Stimulated activated CD8-positive, alpha-beta memory T cell treated with anti-CD3 and anti-CD28 coated beads, Interleukin-15, amount 100 ng/mL, for 4 hours (primary cell): ENCODE measurements at regions not wholly inside any gene's neighbourhood (a gene's known extent, or its start where the extent isn't known, plus 50 kb on each side); places are given as distances from the start of the nearest gene placed in this dataset.

ENCODE experiments used
- DNase-seq, 2 donors: peaks; one replicate each; pipeline ENCODE4 v3.0.0-alpha.2; 2020; ENCODE audit warnings: low read depth in 2 of 2

GRCh38 chr6:45741437-45742171 is 274.1 kb downstream of the CLIC5 start:
- DNase-seq, result no peak

GRCh38 chr6:45739058-45739457 is 276.6 kb downstream of the CLIC5 start:
- no peak for DNase-seq

GRCh38 chr6:45738057-45738455 is 277.6 kb downstream of the CLIC5 start:
- DNase-seq, result no peak

GRCh38 chr6:45737331-45738056 is 278.2 kb downstream of the CLIC5 start:
- DNase-seq, result no peak

- no peak for DNase-seq
Measured at GRCh38 chr6:45736134-45736533, 279.5 kb downstream of the CLIC5 start.

GRCh38 chr6:45732731-45733130 is 282.9 kb downstream of the CLIC5 start:
- no peak for DNase-seq

- no peak for DNase-seq
Measured at GRCh38 chr6:45730232-45730631, 285.4 kb downstream of the CLIC5 start.

- DNase-seq, result no peak
Measured at GRCh38 chr6:45728674-45729073, 287.0 kb downstream of the CLIC5 start.

- no peak for DNase-seq
Measured at GRCh38 chr6:45727819-45728449, 287.7 kb downstream of the CLIC5 start.

- DNase-seq, result no peak
Measured at GRCh38 chr6:45727228-45727627, 288.4 kb downstream of the CLIC5 start.

GRCh38 chr6:45726444-45726843 is 289.2 kb downstream of the CLIC5 start:
- DNase-seq, result no peak

- DNase-seq, result no peak
Measured at GRCh38 chr6:45724511-45724910, 291.1 kb downstream of the CLIC5 start.

- no peak for DNase-seq
Measured at GRCh38 chr6:45724027-45724426, 291.6 kb downstream of the CLIC5 start.

GRCh38 chr6:45722876-45723275 is 292.8 kb downstream of the CLIC5 start:
- no peak for DNase-seq

- DNase-seq, result no peak
Measured at GRCh38 chr6:45721665-45722064, 294.0 kb downstream of the CLIC5 start.

GRCh38 chr6:45718871-45719270 is 296.8 kb downstream of the CLIC5 start:
- DNase-seq, result no peak

- DNase-seq, result no peak
Measured at GRCh38 chr6:45718131-45718530, 297.5 kb downstream of the CLIC5 start.

- DNase-seq, result no peak
Measured at GRCh38 chr6:45717715-45718114, 297.9 kb downstream of the CLIC5 start.

GRCh38 chr6:45717027-45717426 is 298.6 kb downstream of the CLIC5 start:
- no peak for DNase-seq

GRCh38 chr6:45715508-45715803 is 300.2 kb downstream of the CLIC5 start:
- DNase-seq, result no peak

- peak in 1 of 2 donors; percentile 19 for DNase-seq
Measured at GRCh38 chr6:45714741-45715507, 300.7 kb downstream of the CLIC5 start.

- no peak for DNase-seq
Measured at GRCh38 chr6:45714006-45714730, 301.5 kb downstream of the CLIC5 start.
